C4-2B (cell line): ENCODE measurements at regions not wholly inside any gene's neighbourhood (a gene's known extent, or its start where the extent isn't known, plus 50 kb on each side); places are given as distances from the start of the nearest gene placed in this dataset.

Experiments
- CTCF ChIP-seq: fragments of 450-650 bp; conservative IDR thresholded peaks from 2 replicates; pipeline ENCODE4 v1.5.1; 2017; ENCODE audit warnings: mild to moderate bottlenecking
- ZFX ChIP-seq: fragments of 450-650 bp; IDR thresholded peaks from 2 replicates; pipeline ENCODE4 v1.6.1; 2017

GRCh38 chr7:10436302-10436701 is 537.4 kb upstream of the PHF14 start:
- TF ChIP-seq CTCF (no peak), ZFX (no peak)
